Keratinocyte (primary cell): ENCODE measurements at regions not wholly inside any gene's neighbourhood (a gene's known extent, or its start where the extent isn't known, plus 50 kb on each side); places are given as distances from the start of the nearest gene placed in this dataset.

Source experiments
- DNase-seq: peaks from one replicate; pipeline ENCODE4 v3.0.0-alpha.2; 2011; ENCODE audit warnings: low read depth, missing footprints, low spot score
- FAIRE-seq: peaks from 2 replicates; lab custom pipeline; 2011; peaks lifted over from hg19 to GRCh38; lab: Jason Lieb, UNC
- H2AFZ ChIP-seq: 2 replicates; pipeline ENCODE4 v1.6.0; 2012; ENCODE audit warnings: low read length, control low read depth, inconsistent platforms; ENCODE audit not compliant: control insufficient read depth
- H3K27ac ChIP-seq: 2 replicates; pipeline ENCODE4 v1.5.1; 2011; ENCODE audit warnings: low read length; ENCODE audit not compliant: control insufficient read depth, insufficient read depth
- H3K27me3 ChIP-seq: 3 replicates; pipeline ENCODE4 v1.6.0; 2011; ENCODE audit warnings: low read length; ENCODE audit not compliant: control insufficient read depth, insufficient read depth; ENCODE audit errors: extremely low read depth
- H3K36me3 ChIP-seq, 2 experiments: 2 replicates in 1 of 2; 3 replicates in 1 of 2; pipeline ENCODE4 v1.5.1; 2011; ENCODE audit warnings: low read length in 2 of 2, mild to moderate bottlenecking in 1 of 2; ENCODE audit not compliant: control insufficient read depth in 2 of 2, insufficient read depth in 2 of 2; ENCODE audit errors: extremely low read depth in 1 of 2
- H3K4me1 ChIP-seq: 3 replicates; pipeline ENCODE4 v1.5.1; 2011; ENCODE audit warnings: low read length; ENCODE audit not compliant: control insufficient read depth, insufficient read depth; ENCODE audit errors: extremely low read depth
- H3K4me2 ChIP-seq: 3 replicates; pipeline ENCODE4 v1.6.0; 2011; ENCODE audit warnings: low read depth, low read length; ENCODE audit not compliant: control insufficient read depth, insufficient read depth; ENCODE audit errors: extremely low read depth
- H3K4me3 ChIP-seq, 3 experiments: fragments of 200-600 bp in 1 of 3; sonication (generic) in 1 of 3; 2 replicates in 2 of 3; 3 replicates in 1 of 3; pipeline ENCODE4 v1.5.1; 2011 to 2016; ENCODE audit warnings: low read length in 3 of 3, mild to moderate bottlenecking in 3 of 3, control low read depth in 2 of 3, inconsistent platforms in 1 of 3, low read depth in 1 of 3, mixed read lengths in 1 of 3, mixed run types in 1 of 3, moderate library complexity in 1 of 3; ENCODE audit not compliant: control insufficient read depth in 2 of 3, insufficient read depth in 2 of 3; ENCODE audit errors: extremely low read depth in 1 of 3
- H3K79me2 ChIP-seq: 2 replicates; pipeline ENCODE4 v1.6.0; 2012; ENCODE audit warnings: low read length; ENCODE audit not compliant: control insufficient read depth, insufficient read depth
- H3K9ac ChIP-seq: 3 replicates; pipeline ENCODE4 v1.6.0; 2011; ENCODE audit warnings: low read length; ENCODE audit not compliant: control insufficient read depth, insufficient read depth; ENCODE audit errors: extremely low read depth
- H3K9me1 ChIP-seq: 3 replicates; pipeline ENCODE4 v1.6.0; 2011; ENCODE audit warnings: low read length; ENCODE audit not compliant: control insufficient read depth, insufficient read depth; ENCODE audit errors: extremely low read depth
- H3K9me3 ChIP-seq: 2 replicates; pipeline ENCODE4 v1.5.1; 2012; ENCODE audit warnings: low read depth, low read length; ENCODE audit not compliant: control insufficient read depth
- H4K20me1 ChIP-seq: 3 replicates; pipeline ENCODE4 v1.6.0; 2011; ENCODE audit warnings: low read length; ENCODE audit not compliant: control insufficient read depth, insufficient read depth; ENCODE audit errors: extremely low read depth
- CTCF ChIP-seq, 3 experiments: IDR thresholded peaks in 1 of 3; conservative IDR thresholded peaks in 1 of 3; optimal IDR thresholded peaks in 1 of 3; 2 replicates in 2 of 3; 3 replicates in 1 of 3; pipeline versions ENCODE3 to v1.5.1; 2011; ENCODE audit warnings: low read length in 3 of 3, mild to moderate bottlenecking in 3 of 3, moderate library complexity in 2 of 3, control low read depth in 1 of 3, inconsistent platforms in 1 of 3; ENCODE audit not compliant: insufficient read depth in 2 of 3; ENCODE audit errors: extremely low read depth in 1 of 3
- EZH2 ChIP-seq: IDR thresholded peaks from one replicate; pipeline ENCODE4 v1.6.1; 2012; ENCODE audit warnings: inconsistent platforms, mild to moderate bottlenecking, low read length, moderate library complexity
- dilution Hi-C: fragments of 300-500 bp; cut with MboI; formaldehyde crosslinking; loops from one replicate; pipeline ENCODE4 v1.7.0; 2020; ENCODE audit warnings: low sequenced_read_pairs; ENCODE audit not compliant: extremely low pct_ligation_motif_present

- dilution Hi-C loops = no loop called here
- no peak for FAIRE-seq
- no peaks in the 10 kb centered on the region for H4K20me1 ChIP-seq
These were observed 117.6 kb upstream of the CDC14C start for GRCh38 chr7:48806731-48807130.

GRCh38 chr7:48811071-48811470, 113.3 kb upstream of the CDC14C start:
- Histone ChIP-seq H3K4me2 (no peak overlapping the region), H2AFZ (no peak overlapping the region), H3K9me3 (no peaks in the 10 kb centered on the region), H3K4me1 (no peaks in the 10 kb centered on the region), H3K27ac (no peak overlapping the region), H3K79me2 (no peaks in the 10 kb centered on the region), H3K27me3 (no peaks in the 10 kb centered on the region), H4K20me1 (no peaks in the 10 kb centered on the region), H3K9me1 (no peaks in the 10 kb centered on the region), H3K36me3 (no peaks in the 10 kb centered on the region), H3K9ac (no peak overlapping the region), H3K4me3 (no peak overlapping the region)
- no peak for DNase-seq
- dilution Hi-C loops = no loop called here
- no peak for TF ChIP-seq EZH2
- FAIRE-seq = no peak

More at GRCh38 chr7:48806731-48807130, 117.6 kb upstream of the CDC14C start:
- no peak for TF ChIP-seq EZH2
- TF ChIP-seq CTCF (optimal IDR thresholded peaks at IDR 0.05 in 1 of 3, IDR thresholded peaks at IDR 0.05 in 1 of 3, conservative IDR thresholded peaks at IDR 0.05 in 1 of 3; ENCODE audit: extremely low read depth in 1 of 3, insufficient read depth in 2 of 3, low read length in 3 of 3) = no peak
- no peak for DNase-seq
- no peak overlapping the region for H2AFZ ChIP-seq
- H3K36me3 ChIP-seq = no peaks in the 10 kb centered on the region
- H3K27me3 ChIP-seq = no peaks in the 10 kb centered on the region
- no peak overlapping the region for H3K4me3 ChIP-seq
- H3K9me3 ChIP-seq = no peaks in the 10 kb centered on the region
- no peaks in the 10 kb centered on the region for H3K4me1 ChIP-seq
- no peak overlapping the region for H3K4me2 ChIP-seq
- no peak overlapping the region for H3K27ac ChIP-seq
- no peaks in the 10 kb centered on the region for H3K9me1 ChIP-seq
- no peaks in the 10 kb centered on the region for H3K79me2 ChIP-seq
- no peak overlapping the region for H3K9ac ChIP-seq

- dilution Hi-C loops = no loop called here
- no peak for TF ChIP-seq CTCF (optimal IDR thresholded peaks at IDR 0.05 in 1 of 3, IDR thresholded peaks at IDR 0.05 in 1 of 3, conservative IDR thresholded peaks at IDR 0.05 in 1 of 3; ENCODE audit: extremely low read depth in 1 of 3, insufficient read depth in 2 of 3, low read length in 3 of 3)
- no peak for TF ChIP-seq EZH2
These were observed 110.9 kb upstream of the CDC14C start for GRCh38 chr7:48813472-48813871.

More at GRCh38 chr7:48813472-48813871, 110.9 kb upstream of the CDC14C start:
- no peaks in the 10 kb centered on the region for H3K9me3 ChIP-seq
- no peaks in the 10 kb centered on the region for H3K9me1 ChIP-seq
- H2AFZ ChIP-seq = no peak overlapping the region
- H3K27ac ChIP-seq = no peak overlapping the region
- no peaks in the 10 kb centered on the region for H4K20me1 ChIP-seq
- no peak overlapping the region for H3K9ac ChIP-seq
- FAIRE-seq (no peak), DNase-seq (no peak)
- no peaks in the 10 kb centered on the region for H3K36me3 ChIP-seq
- H3K4me3 ChIP-seq = no peak overlapping the region
- H3K4me1 ChIP-seq = no peaks in the 10 kb centered on the region
- H3K27me3 ChIP-seq = no peaks in the 10 kb centered on the region
- H3K79me2 ChIP-seq = no peaks in the 10 kb centered on the region
- H3K4me2 ChIP-seq = no peak overlapping the region
